NCI-H1105 treated with DMSO at 0.1 percent for 48 hours (cell line): ENCODE measurements at regions not wholly inside any gene's neighbourhood (a gene's known extent, or its start where the extent isn't known, plus 50 kb on each side); places are given as distances from the start of the nearest gene placed in this dataset.

ENCODE experiments used
- DNase-seq: peaks from one replicate; lab custom pipeline; 2025; lab: John Stamatoyannopoulos, UW

- DNase-seq, result no peak
Measured at GRCh38 chr6:163655217-163656121, 241.0 kb downstream of the QKI start.

GRCh38 chr6:163651915-163652668 is 237.6 kb downstream of the QKI start:
- no peak for DNase-seq

GRCh38 chr6:163651426-163651825 is 236.9 kb downstream of the QKI start:
- DNase-seq, result no peak

- no peak for DNase-seq
Measured at GRCh38 chr6:163648868-163649267, 234.3 kb downstream of the QKI start.

GRCh38 chr6:163647624-163648023 is 233.1 kb downstream of the QKI start:
- no peak for DNase-seq

GRCh38 chr6:163646866-163647265 is 232.3 kb downstream of the QKI start:
- no peak for DNase-seq

- DNase-seq, result no peak
Measured at GRCh38 chr6:163646133-163646532, 231.6 kb downstream of the QKI start.

GRCh38 chr6:163645560-163645959 is 231.0 kb downstream of the QKI start:
- no peak for DNase-seq

- no peak for DNase-seq
Measured at GRCh38 chr6:163643866-163644265, 229.3 kb downstream of the QKI start.

- DNase-seq, result no peak
Measured at GRCh38 chr6:163641706-163642105, 227.2 kb downstream of the QKI start.

GRCh38 chr6:163640641-163641040 is 226.1 kb downstream of the QKI start:
- DNase-seq, result no peak

- DNase-seq, result no peak
Measured at GRCh38 chr6:163637524-163637923, 223.0 kb downstream of the QKI start.

- no peak for DNase-seq
Measured at GRCh38 chr6:163635731-163636364, 221.3 kb downstream of the QKI start.

- no peak for DNase-seq
Measured at GRCh38 chr6:163635315-163635714, 220.8 kb downstream of the QKI start.

- peak; percentile 86 for DNase-seq
Measured at GRCh38 chr6:163634211-163635171, 220.0 kb downstream of the QKI start.

GRCh38 chr6:163630991-163631390 is 216.5 kb downstream of the QKI start:
- no peak for DNase-seq

- no peak for DNase-seq
Measured at GRCh38 chr6:163630572-163630971, 216.1 kb downstream of the QKI start.

GRCh38 chr6:163630096-163630495 is 215.6 kb downstream of the QKI start:
- DNase-seq, result no peak
